DMS114 treated with DMSO at 0.1 percent for 48 hours (cell line): ENCODE measurements at regions not wholly inside any gene's neighbourhood (a gene's known extent, or its start where the extent isn't known, plus 50 kb on each side); places are given as distances from the start of the nearest gene placed in this dataset.
A peak's percentile ranks its signal among the peaks of the same experiment; 100 is the strongest.

Experiments
- DNase-seq: peaks from one replicate; lab custom pipeline; 2025; ENCODE audit not compliant: unreplicated experiment; lab: John Stamatoyannopoulos, UW

DNA sequence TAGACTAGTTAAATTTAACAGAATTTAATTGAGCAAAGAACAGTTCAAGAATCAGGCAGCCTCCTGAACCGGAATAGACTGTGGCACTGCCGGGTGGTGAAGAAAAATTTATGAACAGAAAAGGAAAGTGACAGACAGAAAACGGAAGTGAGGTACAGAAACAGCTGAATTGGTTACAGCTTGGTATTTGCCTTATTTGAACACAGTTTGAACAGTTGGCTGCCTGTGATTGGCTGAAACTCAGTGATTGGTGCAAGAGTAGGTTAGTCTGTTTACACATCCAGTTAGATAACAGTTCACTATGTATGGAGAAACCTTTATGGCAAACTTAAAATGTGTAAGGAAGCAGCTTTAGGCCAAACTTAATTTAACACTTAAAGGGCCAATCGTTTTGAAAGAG, 116.0 kb upstream of the CITED2 start:
- DNase-seq = no peak

DNA sequence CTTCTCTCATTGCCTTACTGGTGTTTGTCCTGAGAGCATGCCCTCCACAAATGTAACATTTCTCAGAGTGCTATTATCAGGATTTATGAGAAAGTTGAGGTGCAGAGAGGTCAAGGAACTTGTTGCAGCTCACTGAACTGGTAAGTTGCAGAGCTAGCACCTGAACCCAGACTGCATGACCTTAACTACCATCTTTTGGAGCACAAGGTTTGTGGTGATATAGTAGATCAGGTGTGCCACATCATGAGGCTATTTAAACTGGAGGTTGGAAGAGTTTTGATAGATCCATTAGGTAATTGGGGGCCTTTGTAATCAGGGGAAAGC, 112.0 kb upstream of the CITED2 start:
- DNase-seq = no peak

DNA sequence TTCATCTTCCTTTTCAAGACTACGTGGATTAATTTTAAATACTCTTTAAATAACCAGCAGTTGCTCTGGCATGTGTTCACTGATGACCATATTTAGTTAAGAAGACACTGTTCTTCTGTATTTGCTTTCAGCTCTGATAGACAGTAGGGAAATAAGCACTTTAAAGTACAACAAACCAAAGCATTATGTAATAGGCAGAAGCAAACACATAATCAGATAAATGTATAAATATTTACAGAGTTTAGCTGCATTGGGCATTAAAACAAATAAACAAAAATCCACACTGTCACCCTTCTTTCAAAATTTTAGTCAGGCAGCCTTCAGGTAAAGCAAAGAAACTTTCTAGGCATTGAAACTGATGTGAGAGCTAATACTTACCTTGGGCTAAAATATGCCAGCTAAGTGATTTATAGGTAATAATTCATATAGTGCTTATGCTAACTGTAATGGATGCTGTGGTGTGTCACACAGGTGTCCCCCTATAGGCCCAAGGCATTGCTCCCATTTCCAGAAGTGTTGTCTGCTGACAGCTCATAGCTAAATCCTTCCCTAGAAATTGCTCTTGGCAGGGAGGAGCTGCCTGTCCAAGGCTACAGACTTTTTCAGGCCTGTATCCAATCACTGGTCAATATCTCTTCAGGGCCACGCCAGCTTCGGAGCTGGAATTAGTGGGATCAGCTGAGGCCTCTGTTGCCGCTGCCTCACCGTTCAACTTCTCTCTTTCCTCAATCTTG, 111.5 kb upstream of the CITED2 start:
- no peak for DNase-seq

DNA sequence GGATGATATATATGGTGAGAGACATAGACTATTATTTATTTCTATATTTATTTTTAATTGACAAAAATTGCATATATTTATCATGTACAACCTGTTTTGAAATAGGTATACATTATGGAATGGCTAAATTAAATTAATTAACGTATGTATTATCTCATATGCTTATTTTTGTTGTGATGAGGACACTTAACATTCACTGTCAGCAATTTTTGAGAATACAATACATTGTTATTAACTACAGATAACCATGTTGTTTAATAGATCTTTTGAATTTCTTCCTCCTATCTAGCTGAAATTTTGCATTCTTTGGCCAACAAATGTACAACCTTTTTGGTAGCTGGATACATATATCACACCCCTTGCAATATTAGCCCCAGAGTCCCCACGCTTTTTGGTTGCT, 110.7 kb upstream of the CITED2 start:
- no peak for DNase-seq

DNA sequence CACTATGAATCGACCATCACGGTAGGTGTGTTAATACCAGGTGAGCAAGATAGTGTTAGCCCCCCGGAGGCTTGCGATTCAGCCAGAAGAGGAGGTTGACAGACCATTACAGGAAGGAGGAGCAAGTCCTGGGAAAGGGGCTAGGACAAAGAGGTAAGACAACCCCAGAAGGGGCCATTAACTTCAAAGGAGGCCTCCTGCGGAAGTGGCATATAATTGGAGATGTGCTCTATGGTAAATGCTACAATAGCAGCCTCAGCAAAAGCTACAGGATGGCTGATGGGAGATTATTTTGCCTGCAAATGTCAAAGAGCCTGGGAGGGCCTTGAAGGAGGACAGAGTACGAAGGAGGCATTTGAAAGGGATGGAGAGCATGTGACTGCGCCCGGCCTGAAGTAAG, 108.6 kb upstream of the CITED2 start:
- DNase-seq = no peak

DNA sequence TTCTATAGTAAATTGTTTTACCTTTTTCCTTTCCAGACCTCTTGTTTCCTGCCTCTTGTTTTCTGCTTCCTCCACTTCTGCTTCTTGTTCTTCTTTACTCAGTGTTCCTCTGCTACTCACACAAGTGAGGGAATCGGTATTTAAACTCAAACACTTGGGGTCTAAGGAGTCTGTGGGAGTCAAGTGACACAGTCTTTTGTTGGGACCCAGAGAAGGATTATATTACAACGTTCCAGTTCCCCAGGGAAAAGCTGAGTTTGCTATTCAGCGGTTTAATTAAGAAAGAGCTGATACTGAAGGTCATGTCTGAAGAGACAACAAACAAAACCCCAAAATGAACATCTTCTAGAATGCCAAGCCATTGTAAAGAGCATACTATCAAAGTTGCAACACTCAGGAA, 107.8 kb upstream of the CITED2 start:
- DNase-seq = no peak

DNA sequence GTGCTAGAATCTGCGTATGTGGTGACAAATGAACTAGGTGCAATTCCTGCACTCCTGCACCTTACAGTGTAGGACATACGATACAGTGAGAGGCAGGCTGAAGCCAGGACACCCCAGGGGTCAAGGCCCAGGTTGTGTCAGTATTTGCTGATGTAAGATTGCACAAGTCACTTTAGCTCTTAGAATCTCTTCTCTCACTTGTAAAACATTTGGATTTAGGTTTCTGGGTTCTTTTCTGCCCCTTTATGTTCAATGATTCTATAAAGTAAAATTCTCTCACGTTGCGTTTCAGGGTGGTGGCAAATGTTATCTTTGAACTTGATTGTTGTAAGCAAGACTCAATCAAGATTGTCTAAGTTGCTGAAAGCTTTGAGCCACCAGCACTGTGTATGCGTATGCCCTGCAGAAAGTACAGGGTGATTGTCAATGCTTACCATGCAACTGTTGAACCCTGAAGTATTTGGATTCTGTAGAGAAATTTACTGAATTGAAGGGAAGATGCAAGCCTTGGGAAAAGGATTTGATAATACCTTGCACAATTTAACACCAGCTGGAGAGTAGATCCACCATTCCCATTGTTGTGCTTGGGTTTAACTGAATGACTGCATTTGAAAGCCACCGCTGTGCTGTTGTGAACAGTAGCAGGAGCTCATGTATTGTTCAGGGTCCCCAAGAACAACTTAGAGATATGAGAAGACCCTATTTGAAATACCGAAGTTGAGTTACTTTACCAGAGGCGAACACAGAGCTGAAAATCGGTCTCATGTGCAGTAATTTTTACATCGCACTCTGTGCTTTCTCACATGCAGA, 106.1 kb upstream of the CITED2 start:
- DNase-seq = no peak

DNA sequence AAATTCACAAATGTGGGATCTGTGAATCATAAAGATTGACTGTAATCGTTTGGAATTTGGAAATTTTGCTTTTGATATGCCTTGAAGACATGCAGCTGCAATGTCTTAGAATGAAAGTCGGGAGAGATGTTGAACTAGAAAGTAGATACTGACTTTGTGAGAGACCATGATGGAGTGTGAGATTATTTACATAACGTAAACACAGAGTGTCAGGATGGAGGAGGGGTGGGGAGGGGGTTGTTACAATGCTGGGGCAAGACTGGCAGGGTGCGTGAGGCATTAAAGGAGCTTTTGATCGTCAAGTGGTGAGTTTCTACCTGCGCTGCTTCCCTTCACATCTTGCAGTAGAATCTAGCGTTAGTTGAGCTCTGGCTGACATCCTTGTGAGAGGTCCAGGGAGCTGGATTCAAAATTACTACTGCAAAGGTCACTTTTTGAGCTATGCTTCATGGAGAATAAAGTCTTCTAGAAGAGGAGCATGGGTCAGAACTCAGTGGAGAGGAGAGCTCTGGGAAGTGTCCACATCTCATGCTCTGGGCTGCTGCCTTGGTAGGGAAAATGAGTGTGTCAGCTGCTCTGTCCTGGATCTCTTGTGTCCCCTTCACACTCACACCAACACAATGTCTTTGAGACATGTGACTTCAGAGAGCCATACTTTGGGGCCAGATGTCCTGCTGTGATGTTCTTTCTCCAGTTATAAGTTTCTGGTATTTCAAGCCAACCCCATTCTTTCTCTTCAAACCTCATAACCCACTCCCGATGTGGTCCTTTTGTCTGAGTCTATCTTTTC, 105.2 kb upstream of the CITED2 start:
- DNase-seq = no peak

DNA sequence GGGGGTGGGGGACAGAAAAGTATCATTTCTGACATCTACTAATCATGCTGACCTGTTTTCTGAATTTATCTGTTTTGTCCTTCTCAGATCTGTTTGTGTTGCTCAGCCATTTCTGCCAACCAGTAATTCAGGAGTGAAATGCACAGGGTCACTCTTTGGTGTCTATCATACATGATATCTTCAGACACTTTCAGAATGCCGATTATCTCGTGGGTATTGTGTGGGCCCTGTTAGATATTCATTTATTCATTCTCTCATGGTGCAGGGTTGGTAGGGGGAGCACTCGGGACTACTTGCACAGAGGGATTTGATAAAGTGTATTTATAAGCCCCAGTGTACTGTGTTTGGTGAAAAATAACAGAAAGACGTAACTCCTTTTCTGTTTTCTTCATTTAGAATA, 101.2 kb upstream of the CITED2 start:
- no peak for DNase-seq

DNA sequence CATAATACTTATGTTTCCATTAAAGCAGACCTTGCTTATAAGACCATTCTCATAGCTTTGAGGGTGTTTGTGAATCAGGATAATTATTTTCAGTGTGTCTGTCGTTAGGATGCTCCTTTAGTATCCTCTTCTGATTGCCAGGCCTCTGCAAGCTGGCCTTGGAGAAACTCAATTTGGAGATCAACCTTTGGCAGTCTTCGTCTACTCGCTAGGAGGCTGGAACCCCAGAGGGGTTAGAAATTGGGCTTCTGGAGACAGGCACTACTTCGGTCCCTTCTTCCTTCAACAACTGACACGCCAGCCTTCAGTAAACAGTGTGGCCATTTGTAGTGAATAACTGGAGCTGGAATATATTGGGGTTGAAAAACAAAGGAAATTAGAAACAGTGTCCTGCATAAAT, 100.8 kb upstream of the CITED2 start:
- DNase-seq = no peak

DNA sequence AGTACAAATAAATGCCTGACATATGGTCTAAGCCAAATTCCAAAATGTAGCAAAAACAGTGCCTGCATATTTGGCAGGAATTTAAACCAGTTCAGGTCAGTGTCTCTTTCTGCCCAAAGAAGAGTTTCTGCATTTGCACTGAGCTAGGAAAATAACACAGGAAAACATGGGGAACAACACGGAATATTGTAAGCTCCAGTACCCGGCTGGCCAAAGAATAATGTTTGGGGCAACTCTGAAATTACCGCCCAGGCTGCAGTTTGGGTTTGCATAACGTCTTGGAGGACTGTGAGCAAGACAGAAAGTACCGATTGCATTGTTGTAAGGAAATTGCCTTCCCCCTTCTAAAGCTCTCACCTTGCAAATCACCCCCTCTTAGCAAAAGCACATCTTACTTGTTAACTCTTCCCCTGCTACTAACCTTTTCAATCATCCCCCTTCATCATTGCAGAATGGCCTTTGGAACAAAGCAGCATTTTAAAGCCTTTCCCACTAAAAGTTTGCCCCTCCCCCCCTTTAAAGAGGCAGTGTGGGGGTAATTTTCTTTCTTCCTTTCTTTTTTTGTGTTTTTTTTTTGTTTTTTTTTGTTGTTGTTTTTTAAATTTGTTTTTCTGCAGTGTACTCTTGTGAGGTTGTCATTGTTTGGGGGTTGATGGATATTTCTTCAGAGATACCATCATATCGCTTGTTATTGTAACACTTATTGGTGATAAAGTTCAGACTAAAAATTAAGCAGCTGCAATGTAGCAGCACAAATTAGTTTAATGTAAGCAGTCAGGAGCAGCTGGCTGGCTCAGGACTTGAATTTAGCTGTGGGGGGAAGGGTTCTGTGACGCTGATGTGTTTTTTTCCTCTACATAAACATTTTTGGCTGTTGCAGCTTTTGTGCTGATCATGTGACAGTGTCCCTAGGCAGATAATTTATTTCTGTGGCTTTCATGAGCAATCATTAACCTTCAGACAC, 100.0 kb upstream of the CITED2 start:
- peak; percentile 68 for DNase-seq

DNA sequence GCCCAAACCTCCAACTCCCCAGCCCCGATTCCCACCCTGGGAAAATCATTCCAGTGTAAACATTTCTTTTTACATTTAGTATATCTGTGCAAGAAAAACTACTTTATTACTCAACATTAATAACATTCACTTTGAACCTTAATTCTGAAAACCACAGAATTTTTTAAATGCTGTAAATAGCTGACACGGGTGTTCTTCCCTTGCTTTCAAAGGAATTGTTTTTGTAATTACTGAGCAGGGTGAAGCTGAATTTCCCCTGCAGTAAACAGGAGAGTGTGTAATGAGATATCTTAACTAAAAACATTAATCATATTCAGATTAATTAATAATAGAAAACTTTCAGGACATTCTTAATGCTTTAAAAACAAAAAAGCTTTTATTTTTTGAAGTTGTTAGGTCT, 99.3 kb upstream of the CITED2 start:
- no peak for DNase-seq

DNA sequence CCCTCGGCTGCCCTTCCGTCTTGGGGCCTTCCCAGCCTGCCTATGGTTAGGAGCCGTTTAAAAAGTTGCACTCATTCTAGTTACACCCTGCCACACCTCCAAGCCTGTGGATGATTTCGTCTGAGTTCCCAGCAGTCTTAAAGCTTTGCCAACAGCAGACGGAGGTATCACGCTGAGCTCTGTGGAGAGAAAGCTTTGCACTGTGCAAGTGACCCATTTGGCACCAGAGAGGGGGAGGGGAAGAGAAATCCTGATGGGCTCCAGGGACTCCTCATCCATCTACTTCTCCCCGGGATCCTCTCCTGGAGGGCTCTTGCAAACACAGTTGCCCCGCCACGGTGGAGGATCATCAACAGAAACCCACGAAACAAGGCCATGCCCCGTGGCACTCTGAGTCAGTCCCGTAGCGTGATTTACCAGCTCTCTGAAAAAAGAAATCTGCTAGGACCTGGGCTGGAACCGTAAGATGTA, 98.8 kb upstream of the CITED2 start:
- DNase-seq = peak; percentile 59

DNA sequence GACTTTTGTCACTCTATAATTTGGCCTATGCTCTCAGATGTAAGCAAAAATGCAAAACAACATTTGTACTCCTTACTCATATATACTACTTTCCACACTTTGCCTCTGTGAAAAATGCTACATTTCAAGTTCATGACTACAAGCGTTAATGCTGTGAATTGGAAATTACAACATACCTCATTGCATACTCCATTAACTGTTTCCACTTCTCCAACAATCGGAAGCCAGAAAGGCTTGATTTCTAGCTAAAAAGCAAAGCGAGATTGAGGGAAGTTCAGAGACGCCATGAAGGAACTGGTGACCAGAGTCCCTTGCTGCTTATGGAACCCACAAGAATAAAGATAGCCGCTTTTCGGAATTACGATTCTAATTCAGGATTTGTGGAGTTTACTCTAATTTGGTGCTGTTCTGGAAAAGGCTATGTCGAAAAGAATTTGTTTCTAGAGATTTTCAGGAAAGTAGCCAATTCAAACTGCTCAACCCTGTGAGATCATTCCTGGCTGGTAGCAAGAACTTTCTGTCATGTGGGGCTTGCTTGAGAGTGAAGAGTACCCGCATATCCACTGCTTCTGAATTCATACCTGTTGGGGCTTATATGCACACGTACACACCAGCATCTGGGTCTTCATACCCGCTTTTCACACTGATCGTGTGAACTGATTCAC, 98.0 kb upstream of the CITED2 start:
- DNase-seq = no peak

DNA sequence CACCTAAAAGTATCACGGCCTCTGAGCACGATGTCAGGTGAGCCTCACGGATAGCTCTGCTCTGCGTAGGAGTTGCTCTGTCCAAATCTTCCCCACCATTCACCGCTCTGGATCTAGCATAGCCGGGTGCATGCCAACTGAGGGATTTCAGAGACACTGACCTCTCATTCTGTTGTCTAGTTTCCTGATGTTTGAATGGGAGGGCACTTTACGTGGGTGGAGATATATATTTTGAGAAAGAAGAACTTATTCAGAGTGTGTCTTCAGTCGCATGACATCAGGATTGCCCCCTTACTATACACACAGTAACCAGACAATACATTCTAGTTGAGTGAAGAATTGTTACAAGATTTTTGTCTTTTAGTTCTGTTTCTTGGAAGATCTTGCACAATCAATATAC, 96.5 kb upstream of the CITED2 start:
- DNase-seq = no peak

DNA sequence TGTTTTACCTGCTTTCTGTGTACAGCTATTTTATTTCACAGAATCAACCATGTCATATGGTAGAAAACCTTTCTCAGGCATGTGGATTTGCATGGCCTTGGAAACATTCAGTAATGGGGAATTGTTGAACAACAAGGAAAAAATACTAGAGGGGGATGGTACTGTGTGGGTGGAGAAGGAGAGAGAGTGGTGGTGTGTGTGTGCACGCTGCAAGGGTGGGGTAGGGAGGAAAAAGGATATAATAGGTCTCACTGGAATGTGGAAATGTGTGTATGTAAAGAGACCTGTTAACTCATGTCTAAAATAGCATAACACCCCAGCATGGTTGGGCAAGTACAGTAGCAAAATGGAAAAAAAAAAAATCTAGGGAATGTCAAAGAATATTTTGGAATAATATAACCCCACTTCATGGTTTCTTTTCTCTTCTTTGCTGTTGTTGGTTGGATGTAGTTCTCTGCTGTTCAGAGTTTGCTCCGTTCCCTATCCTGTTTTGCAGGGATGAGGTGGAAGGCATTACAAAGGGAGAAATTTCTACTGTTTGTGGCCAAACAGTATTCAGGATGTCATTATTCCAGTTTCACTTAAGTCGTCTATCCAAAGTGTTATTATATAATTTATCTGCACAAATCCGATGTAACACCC, 93.9 kb upstream of the CITED2 start:
- DNase-seq = peak; percentile 54

DNA sequence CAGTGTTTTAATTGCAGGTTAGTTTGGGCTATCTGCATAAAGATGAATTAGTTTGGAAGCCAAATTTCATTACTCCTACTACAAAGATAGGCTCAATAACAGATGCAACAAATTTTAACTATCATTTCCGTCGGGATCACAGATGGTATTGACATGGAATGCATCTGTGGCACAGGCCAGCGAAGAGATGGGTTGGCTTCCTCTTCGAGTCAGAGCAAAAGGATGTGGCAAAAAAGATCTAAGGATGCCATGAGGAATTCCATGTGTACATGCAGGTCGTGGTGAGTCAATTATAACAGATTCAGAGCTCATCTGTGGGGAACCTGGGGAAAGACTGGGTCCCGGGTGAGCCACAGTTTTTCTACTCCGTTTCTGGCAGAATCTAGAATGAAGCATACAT, 83.0 kb upstream of the CITED2 start:
- DNase-seq = no peak

DNA sequence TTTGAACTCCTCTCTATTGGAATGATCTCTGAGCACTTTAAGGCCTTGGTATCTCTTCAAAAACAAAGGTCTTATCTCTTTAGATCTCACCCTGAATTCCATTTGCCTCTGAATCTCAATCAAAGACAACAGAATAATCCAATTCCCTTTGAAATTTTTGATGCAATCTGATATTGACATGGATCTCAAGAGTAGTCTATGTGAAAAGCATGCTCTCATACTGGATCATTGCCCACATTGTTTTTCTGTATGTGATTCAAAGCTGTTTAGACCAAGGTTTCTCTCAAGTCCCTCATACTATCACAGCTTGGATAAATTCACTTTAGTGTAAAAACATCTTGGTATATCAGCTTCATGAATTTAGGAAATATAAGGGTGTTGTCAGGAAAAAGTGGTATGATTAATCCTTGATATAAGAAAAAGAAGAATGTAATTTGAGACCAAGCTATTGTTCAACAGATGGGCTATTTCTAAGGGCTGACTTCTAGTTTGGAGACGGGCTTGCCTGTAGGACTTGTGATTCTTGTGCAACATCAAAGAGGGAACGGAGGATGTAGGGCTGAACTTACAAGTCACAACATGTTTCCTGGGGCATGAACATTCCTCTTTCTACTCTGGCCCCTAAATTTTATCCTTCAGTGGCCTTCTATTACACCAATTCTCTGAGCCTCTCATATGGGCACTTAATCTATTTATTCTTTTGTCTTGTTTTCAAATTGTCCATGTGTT, 77.9 kb upstream of the CITED2 start:
- no peak for DNase-seq

DNA sequence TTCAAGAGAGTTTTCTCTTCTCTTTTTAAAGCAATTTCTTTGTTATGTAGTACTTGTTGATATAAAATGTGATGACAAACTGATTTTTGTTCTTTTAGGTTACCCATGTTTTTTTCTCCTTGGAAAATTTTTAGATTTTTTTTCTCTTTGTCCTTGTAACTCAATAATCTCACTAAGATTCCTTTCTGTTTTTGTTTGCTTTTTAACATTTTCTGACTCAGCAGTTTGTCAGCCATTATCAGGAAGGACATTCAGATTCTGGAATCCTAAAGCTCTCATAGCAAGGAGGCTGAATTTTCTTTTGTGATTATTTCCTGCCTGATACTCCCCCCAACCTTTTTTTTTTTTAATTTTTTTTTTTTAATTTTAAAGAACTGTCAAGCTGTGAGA, 75.2 kb upstream of the CITED2 start:
- no peak for DNase-seq
